GM12878 (cell line): ENCODE measurements at regions not wholly inside any gene's neighbourhood (a gene's known extent, or its start where the extent isn't known, plus 50 kb on each side); places are given as distances from the start of the nearest gene placed in this dataset.

ENCODE experiments used
- ATAC-seq: fragments of 200-7000 bp; cut with Tn5 transposase; 3 replicates; pipeline ENCODE4 v1.9.1; 2020; ENCODE audit warnings: mild to moderate bottlenecking, moderate library complexity
- BruUV-seq: library from RNA; stranded (reverse); fragments of 400-500 nt; replicated peaks from 2 replicates; lab custom pipeline; 2021; lab: Mats Ljungman, UMichigan
- CTCF ChIA-PET: fragments of 300-600 bp; sonication (Branson Sonifier 250); formaldehyde crosslinking; extraction: SDS; loops from one replicate; lab custom pipeline; 2021; ENCODE audit warnings: inconsistent platforms; lab: Yijun Ruan, JAX
- POLR2A ChIA-PET: fragments of 350-600 bp; formaldehyde crosslinking; extraction: SDS; loops from one replicate; lab custom pipeline; 2021; ENCODE audit warnings: inconsistent platforms; lab: Charles Lee
- RAD21 ChIA-PET: fragments of 300-600 bp; sonication (Branson Sonifier 250); formaldehyde crosslinking; loops from one replicate; lab custom pipeline; 2023; ENCODE audit warnings: antibody characterized with exemption; ENCODE audit not compliant: unreplicated experiment; lab: Charles Lee
- SMC1A ChIA-PET: fragments of 300-600 bp; sonication (Branson Sonifier 250); formaldehyde crosslinking; loops from one replicate; lab custom pipeline; 2023; ENCODE audit not compliant: unreplicated experiment, uncharacterized antibody; lab: Charles Lee
- DNase-seq: peaks from one replicate; pipeline ENCODE4 v3.0.0-alpha.2; 2011; ENCODE audit warnings: low read depth, low spot score
- FAIRE-seq: peaks from 3 replicates; lab custom pipeline; 2011; peaks lifted over from hg19 to GRCh38; lab: Jason Lieb, UNC
- H2AFZ ChIP-seq: 2 replicates; pipeline ENCODE4 v1.6.0; 2011; ENCODE audit warnings: low read depth, low read length, control low read depth; ENCODE audit not compliant: control insufficient read depth
- H3K27ac ChIP-seq: 2 replicates; pipeline ENCODE4 v1.5.1; 2011; ENCODE audit warnings: control low read depth; ENCODE audit not compliant: control insufficient read depth, insufficient read depth
- H3K27me3 ChIP-seq, 2 experiments: replicated peaks in 1 of 2; 2 replicates each; pipeline versions ENCODE4 v1.6.0 to v1.6.1; 2011; ENCODE audit warnings: low read length in 1 of 2; ENCODE audit not compliant: control insufficient read depth in 2 of 2, insufficient read depth in 2 of 2
- H3K36me3 ChIP-seq, 2 experiments: 2 replicates each; pipeline ENCODE4 v1.5.1; 2011; ENCODE audit warnings: low read length in 1 of 2; ENCODE audit not compliant: control insufficient read depth in 2 of 2, insufficient read depth in 2 of 2
- H3K4me1 ChIP-seq: 2 replicates; pipeline ENCODE4 v1.6.1; 2011; ENCODE audit warnings: mild to moderate bottlenecking, low read length, moderate library complexity, mixed read lengths; ENCODE audit not compliant: control insufficient read depth, insufficient read depth
- H3K4me2 ChIP-seq: 2 replicates; pipeline ENCODE4 v1.6.0; 2011; ENCODE audit warnings: control low read depth; ENCODE audit not compliant: control insufficient read depth, insufficient read depth
- H3K4me3 ChIP-seq: fragments of 200-600 bp; sonication (generic); 2 replicates; pipeline ENCODE4 v1.5.1; 2016
- H3K79me2 ChIP-seq: 2 replicates; pipeline ENCODE4 v1.6.0; 2011; ENCODE audit warnings: low read length; ENCODE audit not compliant: control insufficient read depth, insufficient read depth
- H3K9ac ChIP-seq: 2 replicates; pipeline ENCODE4 v1.8.0; 2011; ENCODE audit warnings: low read length, control low read depth, mixed read lengths; ENCODE audit not compliant: control insufficient read depth, insufficient read depth
- H3K9me3 ChIP-seq: replicated peaks from 3 replicates; pipeline ENCODE4 v1.5.1; 2011; ENCODE audit warnings: mild to moderate bottlenecking, low read length; ENCODE audit not compliant: control insufficient read depth, insufficient read depth
- H4K20me1 ChIP-seq: 2 replicates; pipeline ENCODE4 v1.6.0; 2011; ENCODE audit not compliant: control insufficient read depth, insufficient read depth
- ATF7 ChIP-seq: fragments of 450-650 bp; IDR thresholded peaks from 2 replicates; pipeline ENCODE4 v1.6.1; 2016; ENCODE audit warnings: low read depth, mild to moderate bottlenecking
- BRCA1 ChIP-seq: IDR thresholded peaks from 2 replicates; pipeline ENCODE4 v1.6.1; 2011; ENCODE audit warnings: low read depth, low read length, improper control_type of control experiment
- CBX3 ChIP-seq: fragments of 200-600 bp; sonication (generic); IDR thresholded peaks from 2 replicates; pipeline ENCODE4 v1.6.1; 2016; ENCODE audit warnings: low read depth, borderline replicate concordance
- CREM ChIP-seq: IDR thresholded peaks from 2 replicates; pipeline ENCODE4 v1.6.1; 2014; ENCODE audit warnings: antibody characterized with exemption, low read depth
- FOXM1 ChIP-seq: IDR thresholded peaks from 2 replicates; pipeline ENCODE4 v1.6.1; 2012; ENCODE audit warnings: low read depth, mild to moderate bottlenecking, inconsistent platforms, low read length, moderate library complexity
- MYC ChIP-seq: IDR thresholded peaks from 2 replicates; pipeline ENCODE4 v1.6.1; 2011; ENCODE audit warnings: mild to moderate bottlenecking, low read length, moderate library complexity, inconsistent platforms; ENCODE audit not compliant: insufficient read depth, insufficient replicate concordance, insufficient read length, severe bottlenecking
- NFXL1 ChIP-seq: fragments of 450-650 bp; IDR thresholded peaks from 2 replicates; pipeline ENCODE4 v1.6.1; 2017; ENCODE audit warnings: antibody characterized with exemption, mild to moderate bottlenecking, borderline replicate concordance
- NR2F1 ChIP-seq: fragments of 450-650 bp; conservative IDR thresholded peaks from 2 replicates; pipeline ENCODE4 v1.6.1; 2017; ENCODE audit warnings: mild to moderate bottlenecking
- SUZ12 ChIP-seq: fragments of 200-600 bp; sonication (generic); IDR thresholded peaks from one replicate; pipeline ENCODE4 v1.6.1; 2018; ENCODE audit warnings: antibody characterized with exemption, mild to moderate bottlenecking; ENCODE audit not compliant: unreplicated experiment
- TCF3 ChIP-seq: IDR thresholded peaks from 2 replicates; pipeline ENCODE4 v1.6.1; 2012; ENCODE audit warnings: low read depth, mild to moderate bottlenecking, low read length, borderline replicate concordance; ENCODE audit not compliant: insufficient read depth
- WGBS: methylation state at CpG from one replicate; pipeline ENCODE4 v1.1.6; 2016; ENCODE audit warnings: low lambda C conversion rate; ENCODE audit not compliant: insufficient replicate concordance, insufficient coverage; ENCODE audit errors: missing lambda C conversion rate; 5-methylcytosine and 5-hydroxymethylcytosine counted together
- in situ Hi-C: fragments of 300-500 bp; cut with MboI; formaldehyde crosslinking; loops from 9 replicates; pipeline ENCODE4 v1.14.3; 2018; ENCODE audit warnings: mixed read lengths
- intact Hi-C: fragments of 100-400 bp; cut with micrococcal nuclease; formaldehyde crosslinking; loops from one replicate; pipeline ENCODE4 v1.14.2; 2022; ENCODE audit not compliant: unreplicated experiment
- TF ChIP-seq, protein P1 (sequence below): IDR thresholded peaks from 2 replicates; pipeline ENCODE4 v1.6.1; 2012; ENCODE audit warnings: low read depth, low read length, improper control_type of control experiment
- TF ChIP-seq, protein P2 (sequence below): IDR thresholded peaks from 2 replicates; pipeline ENCODE4 v1.6.1; 2011; ENCODE audit warnings: mild to moderate bottlenecking, low read depth, low read length, moderate library complexity; ENCODE audit not compliant: insufficient replicate concordance

DNA sequence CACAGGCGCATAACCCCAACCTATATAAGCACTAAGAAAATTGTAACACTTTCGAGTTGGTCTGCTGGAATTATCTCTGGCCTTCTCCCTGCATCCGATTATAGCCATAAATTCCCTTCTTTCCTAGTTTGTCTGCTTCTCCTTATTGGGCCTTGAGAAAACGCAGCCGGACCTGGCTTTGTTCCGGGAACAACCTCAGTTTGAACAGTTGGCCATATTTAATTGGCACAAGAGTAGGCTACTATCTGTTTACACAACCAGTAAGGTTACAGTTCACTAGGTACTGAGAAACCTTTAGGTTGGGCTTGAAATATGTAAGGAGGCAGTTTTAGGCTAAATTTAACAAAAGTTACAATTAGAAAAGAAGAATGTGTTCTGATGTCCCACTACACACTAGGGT is 176.1 kb downstream of the IPO8 start:
- Histone ChIP-seq H3K9ac (no peak overlapping the region), H3K27me3 (no peaks in the 10 kb centered on the region), H3K79me2 (no peaks in the 10 kb centered on the region), H4K20me1 (no peaks in the 10 kb centered on the region), H3K4me2 (no peak overlapping the region), H3K9me3 (no peaks in the 10 kb centered on the region), H3K4me3 (no peak overlapping the region), H3K4me1 (no peaks in the 10 kb centered on the region), H3K27ac (no peak overlapping the region), H3K36me3 (no peaks in the 10 kb centered on the region), H2AFZ (no peak overlapping the region)
- CTCF ChIA-PET = no interaction called here
- in situ Hi-C loops = no loop called here
- FAIRE-seq (no peak), ATAC-seq (no peak), DNase-seq (no peak)
- intact Hi-C loops = loop anchor here (10.0 kb wide), 1 partner anchor 285 kb away; no protein-coding TSS in a partner anchor
- POLR2A ChIA-PET = no interaction called here
- SMC1A ChIA-PET = no interaction called here
- WGBS = 70% methylated on average over 6 of the region's 6 CpGs
- RAD21 ChIA-PET = no interaction called here
- TF ChIP-seq, protein P1, sequence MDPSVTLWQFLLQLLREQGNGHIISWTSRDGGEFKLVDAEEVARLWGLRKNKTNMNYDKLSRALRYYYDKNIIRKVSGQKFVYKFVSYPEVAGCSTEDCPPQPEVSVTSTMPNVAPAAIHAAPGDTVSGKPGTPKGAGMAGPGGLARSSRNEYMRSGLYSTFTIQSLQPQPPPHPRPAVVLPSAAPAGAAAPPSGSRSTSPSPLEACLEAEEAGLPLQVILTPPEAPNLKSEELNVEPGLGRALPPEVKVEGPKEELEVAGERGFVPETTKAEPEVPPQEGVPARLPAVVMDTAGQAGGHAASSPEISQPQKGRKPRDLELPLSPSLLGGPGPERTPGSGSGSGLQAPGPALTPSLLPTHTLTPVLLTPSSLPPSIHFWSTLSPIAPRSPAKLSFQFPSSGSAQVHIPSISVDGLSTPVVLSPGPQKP = no peak
- TF ChIP-seq CREM (no peak), ATF7 (no peak), BRCA1 (no peak), NR2F1 (no peak), CBX3 (no peak), TCF3 (no peak), SUZ12 (no peak), MYC (no peak), FOXM1 (no peak), NFXL1 (no peak)
- TF ChIP-seq, protein P2, sequence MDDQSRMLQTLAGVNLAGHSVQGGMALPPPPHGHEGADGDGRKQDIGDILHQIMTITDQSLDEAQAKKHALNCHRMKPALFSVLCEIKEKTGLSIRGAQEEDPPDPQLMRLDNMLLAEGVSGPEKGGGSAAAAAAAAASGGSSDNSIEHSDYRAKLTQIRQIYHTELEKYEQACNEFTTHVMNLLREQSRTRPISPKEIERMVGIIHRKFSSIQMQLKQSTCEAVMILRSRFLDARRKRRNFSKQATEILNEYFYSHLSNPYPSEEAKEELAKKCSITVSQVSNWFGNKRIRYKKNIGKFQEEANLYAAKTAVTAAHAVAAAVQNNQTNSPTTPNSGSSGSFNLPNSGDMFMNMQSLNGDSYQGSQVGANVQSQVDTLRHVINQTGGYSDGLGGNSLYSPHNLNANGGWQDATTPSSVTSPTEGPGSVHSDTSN = no peak
- no TSS peak for BruUV-seq
